GM18507 (cell line): ENCODE measurements at regions not wholly inside any gene's neighbourhood (a gene's known extent, or its start where the extent isn't known, plus 50 kb on each side); places are given as distances from the start of the nearest gene placed in this dataset.

Experiments used
- DNase-seq: peaks from one replicate; pipeline ENCODE4 v3.0.0; 2011; ENCODE audit warnings: low read depth; ENCODE audit not compliant: insufficient read length; ENCODE audit errors: extremely low spot score
- FAIRE-seq: peaks from 2 replicates; lab custom pipeline; 2011; peaks lifted over from hg19 to GRCh38; lab: Jason Lieb, UNC

DNA sequence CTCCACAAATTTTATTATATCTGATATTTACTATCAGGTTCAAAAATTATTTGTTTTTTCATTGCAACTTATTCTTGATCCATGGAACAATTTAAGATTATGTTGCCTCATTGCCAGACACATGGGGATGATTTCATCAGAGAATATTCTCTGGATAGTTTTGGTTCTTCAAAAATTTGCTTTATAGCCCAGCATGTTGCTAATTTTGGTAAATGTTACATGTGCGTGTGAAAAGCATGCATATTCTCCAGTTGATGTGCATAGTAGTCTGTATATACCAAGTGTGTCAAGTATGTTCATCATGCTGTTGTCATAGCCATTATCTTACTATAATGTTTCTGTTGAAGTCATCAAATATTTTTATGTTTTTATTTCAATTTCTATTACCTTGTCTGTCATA, 122.3 kb downstream of the RFC3 start:
- FAIRE-seq (no peak), DNase-seq (no peak)

DNA sequence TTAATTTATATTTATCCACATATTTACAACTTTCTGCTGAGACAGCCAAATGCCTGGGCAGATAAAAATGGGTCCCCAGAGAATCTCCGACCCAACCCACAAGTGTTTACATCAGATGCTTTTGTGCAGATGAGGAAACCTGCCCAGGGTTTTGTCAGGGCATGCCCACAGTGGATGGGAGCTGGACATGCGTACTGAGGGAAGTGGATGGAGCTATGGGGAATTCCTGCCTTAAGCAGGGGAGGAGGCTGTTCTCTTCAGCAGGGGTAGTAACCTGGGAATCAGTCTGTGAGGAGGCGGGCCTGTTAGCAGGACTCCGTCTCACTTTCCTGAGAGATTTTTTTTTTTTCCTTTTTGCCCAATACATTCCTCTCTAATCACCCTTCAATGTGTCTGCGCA, 122.9 kb downstream of the RFC3 start:
- DNase-seq = no peak
- FAIRE-seq = no peak

DNA sequence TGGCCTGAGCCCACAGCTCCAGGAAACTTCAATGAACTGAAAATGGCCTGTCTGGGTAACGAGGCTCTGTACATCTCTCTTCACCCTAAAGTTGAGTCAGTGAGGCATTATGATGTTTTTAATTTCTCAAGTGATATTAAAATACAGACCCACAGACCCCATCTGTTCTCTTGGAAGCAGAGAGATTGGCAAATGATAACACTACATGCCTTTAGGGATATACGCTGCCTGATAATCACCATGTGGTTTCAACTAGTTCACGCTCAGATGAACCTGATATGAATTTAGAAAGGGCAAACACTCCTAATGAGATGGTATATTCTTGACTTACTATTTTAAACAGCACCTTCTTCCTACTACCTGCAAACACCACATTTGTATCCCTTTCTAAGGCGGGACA, 127.5 kb downstream of the RFC3 start:
- DNase-seq (no peak), FAIRE-seq (no peak)

DNA sequence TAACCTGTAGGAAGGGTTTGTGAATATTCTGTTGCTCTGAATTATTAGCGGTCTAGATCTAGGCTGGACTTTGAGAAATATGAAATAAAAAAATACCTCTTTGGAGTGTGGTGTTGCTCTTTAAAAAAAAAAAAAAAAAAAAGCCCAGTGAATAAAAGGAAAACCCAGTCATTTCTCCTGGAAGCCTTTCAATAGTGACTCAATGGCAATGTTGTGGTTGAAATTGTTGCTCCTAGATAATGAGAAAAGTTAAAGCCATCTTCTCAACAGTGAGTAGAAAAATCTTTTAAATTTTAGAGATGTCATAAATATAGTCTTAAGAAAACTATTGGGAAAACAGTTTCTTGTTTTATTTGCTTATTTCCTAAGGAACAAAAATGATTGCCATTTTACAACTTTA, 135.3 kb downstream of the RFC3 start:
- FAIRE-seq = no peak
- no peak for DNase-seq

DNA sequence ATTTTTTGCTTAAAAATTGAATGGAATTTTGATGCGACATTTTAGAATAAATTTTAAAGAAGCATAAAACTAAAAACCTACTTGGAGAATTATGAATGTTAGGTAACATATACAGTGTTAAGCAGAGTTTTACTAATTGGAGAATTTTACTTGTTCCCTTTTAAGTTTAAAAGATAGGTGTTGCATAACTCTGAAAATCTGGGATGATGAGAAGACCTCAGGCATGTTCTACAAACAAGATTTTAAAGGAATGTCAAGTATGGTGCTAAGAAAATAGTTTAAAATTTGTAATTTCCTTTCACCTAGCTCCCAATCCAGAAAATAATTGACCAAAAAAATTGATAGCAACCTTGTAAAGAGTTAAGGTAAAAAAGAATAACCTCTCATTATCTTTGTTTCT, 135.8 kb downstream of the RFC3 start:
- DNase-seq (no peak), FAIRE-seq (no peak)

DNA sequence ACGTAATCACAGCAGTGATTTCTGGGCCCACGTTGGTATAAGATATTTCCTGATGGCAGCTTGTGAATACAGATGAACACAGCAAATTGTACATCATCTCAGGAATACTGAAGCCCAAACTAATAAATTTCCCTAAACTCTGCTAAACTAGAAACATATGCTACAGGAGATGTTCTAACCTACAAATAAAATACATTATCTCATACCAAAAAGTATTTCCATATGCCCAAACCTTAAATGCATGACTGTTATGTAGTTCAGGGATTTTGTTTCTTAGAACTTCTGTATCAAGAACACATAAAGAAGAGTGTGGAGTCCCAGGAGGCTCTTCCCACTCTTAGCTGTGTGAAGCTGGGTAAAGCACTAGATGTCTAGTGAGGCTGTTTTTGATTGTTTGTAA, 138.4 kb downstream of the RFC3 start:
- no peak for FAIRE-seq
- DNase-seq = no peak

GRCh38 chr13:33957497-33957905, 139.6 kb downstream of the RFC3 start:
- DNase-seq (no peak), FAIRE-seq (no peak)

DNA sequence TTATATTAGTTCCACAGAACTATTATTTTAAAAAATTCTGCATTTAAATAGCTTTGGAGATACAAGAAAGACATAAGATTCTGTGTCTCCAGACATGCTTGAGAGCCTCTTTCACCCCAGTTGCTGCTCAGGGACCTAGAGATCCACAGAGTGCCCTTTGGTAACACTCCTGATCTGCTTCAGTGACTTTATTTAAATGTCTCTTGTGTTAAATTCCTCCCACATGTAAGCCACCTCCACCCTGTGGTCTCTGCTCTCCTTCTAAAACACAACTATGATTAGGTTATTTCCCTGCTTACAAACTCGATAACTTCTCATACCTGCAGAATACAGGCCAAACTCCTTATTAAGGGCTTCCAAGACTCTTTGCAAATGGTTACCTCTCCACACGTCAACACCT, 141.0 kb downstream of the RFC3 start:
- no peak for FAIRE-seq
- DNase-seq = no peak

DNA sequence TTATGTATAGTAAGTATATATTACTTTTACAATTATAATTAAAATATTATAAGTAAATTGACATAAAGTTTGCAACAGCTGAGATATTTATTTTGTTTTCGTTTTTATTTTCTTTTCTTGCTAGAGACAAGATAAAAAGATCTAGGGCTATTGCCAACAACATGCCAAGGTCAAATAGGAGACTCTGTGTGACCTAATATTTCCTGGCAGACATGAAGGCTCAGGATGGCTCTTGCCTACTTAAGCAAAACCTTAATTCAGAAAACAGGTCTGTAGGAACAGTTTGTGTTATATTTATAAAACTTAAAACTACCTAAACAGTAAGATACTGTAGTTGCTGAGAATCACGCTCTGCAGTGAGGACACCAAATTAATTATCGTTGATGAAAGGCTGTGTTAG, 145.2 kb downstream of the RFC3 start:
- FAIRE-seq = no peak

DNA sequence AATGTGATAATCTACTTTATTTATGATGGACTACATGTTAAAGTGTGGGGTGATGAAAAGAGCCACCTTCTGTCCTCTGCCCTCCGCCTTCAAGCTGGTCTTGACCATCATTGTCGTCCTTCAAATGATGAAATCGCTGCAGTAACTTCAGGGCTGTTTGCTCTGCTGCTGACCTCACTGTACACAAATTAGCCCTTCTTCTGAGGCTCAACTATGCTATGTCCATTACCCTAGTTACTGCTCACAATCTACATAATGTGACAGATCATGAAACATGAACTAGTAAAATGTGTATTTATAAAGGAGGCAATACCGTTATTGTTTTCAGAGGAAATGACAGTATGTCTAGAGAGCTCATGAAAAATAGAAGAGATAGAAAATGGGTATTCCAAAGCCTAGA, 145.9 kb downstream of the RFC3 start:
- no peak for FAIRE-seq
- no peak for DNase-seq

More for the DNA sequence above, 145.2 kb downstream of the RFC3 start:
- no peak for DNase-seq

DNA sequence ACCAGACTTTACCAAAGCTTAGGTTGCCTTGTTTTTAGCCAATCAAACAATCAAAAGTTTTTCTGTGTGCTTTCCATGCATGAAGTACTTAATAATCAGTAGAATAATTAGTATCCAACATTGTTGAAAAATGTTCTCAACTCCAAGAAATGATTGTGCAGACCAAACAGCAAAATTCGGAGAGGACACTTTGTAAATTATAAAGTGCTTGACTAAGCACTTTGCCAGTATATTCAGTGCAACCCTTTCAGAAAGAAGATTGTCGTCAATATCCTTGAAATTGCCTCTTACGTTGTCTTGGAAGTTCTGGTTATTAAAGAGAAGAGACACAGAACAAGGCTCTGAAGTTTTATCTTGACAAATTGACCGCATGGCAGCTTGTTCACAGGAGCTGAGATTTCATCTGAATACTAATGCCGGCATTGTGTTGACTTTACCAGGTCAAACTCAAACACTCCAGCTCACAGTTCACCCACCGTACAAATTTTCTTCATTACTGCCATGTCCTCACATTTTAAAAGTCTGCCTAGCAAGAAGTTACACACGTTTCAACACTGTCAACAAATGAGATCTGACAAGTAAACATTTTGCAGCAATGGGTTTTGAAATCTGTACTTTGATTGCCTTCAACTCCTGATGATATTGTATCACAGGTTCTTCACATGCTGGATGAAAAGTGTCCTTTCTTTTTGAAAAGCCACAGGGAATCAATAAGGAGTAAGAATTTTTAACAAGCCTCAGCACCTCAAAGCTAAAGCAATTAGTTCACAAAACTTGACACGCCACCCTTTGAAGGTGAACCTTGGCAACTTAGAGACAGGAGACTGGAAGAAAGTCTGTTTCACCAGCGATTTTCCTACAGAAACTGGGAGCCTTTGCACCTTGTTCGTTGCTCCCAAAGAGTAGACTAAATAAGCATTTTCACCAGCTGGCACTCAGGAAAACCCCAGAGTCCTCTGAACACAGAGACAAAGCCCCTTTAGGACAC, 150.9 kb downstream of the RFC3 start:
- DNase-seq = no peak
- no peak for FAIRE-seq

- DNase-seq (no peak), FAIRE-seq (no peak)
These were observed 153.0 kb downstream of the RFC3 start for GRCh38 chr13:33970746-33971561.

DNA sequence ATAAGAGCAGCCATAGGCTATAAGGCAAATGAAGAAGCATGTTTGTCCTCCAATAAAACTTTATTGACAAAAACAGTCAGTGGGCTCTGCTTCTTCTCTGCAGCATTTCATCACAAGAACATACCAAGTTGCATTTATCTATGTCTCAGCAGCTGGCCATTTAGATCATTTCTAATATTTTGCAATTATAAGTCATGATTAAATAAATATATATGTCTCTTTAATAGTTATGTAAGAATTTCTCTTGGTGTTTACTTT, 153.5 kb downstream of the RFC3 start:
- DNase-seq (no peak), FAIRE-seq (no peak)

DNA sequence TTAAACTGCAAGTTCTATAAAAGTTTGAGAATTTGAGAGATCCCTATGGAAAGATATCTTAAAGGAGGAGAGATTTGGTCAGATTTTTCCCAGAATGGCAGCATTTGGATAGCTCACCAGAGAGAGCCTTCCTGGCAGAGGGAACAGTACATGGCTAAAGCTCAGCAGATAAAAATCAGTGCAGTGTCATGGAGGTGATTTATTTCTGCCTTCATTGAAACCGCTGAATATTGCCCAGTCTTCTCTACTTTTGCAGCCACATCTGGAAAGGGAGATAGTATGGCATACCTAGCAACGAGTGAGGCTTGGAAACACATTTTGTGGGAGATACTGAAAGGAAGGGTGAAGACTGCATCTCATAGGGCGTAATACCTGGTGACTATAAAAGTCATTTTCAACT, 155.2 kb downstream of the RFC3 start:
- FAIRE-seq (no peak), DNase-seq (no peak)

GRCh38 chr13:33976965-33977364, 159.0 kb downstream of the RFC3 start:
- FAIRE-seq (no peak), DNase-seq (no peak)

- DNase-seq (no peak), FAIRE-seq (no peak)
These were observed 160.7 kb downstream of the RFC3 start for GRCh38 chr13:33978653-33979052.

GRCh38 chr13:33992881-33993336, 175.0 kb downstream of the RFC3 start:
- no peak for FAIRE-seq
- DNase-seq = no peak

DNA sequence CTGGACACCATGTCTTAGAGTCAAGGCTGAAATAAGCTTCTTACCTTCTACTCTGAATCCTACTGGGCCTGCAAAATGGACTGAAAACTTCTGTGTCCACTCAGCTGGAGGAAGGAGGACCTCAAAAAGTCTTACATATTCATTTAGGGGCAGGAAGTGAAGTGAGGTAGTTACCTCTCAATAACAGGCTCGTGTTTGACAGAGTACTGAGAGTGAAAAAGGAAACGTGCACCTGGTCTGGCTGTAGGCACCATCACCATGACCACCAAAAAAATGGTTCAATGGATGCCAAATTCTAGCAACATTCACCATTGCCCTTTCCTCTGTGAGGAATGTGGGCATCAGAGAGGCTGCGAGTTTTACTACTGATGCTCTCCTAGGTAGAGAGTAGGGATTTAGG, 176.2 kb downstream of the RFC3 start:
- FAIRE-seq (no peak), DNase-seq (no peak)

DNA sequence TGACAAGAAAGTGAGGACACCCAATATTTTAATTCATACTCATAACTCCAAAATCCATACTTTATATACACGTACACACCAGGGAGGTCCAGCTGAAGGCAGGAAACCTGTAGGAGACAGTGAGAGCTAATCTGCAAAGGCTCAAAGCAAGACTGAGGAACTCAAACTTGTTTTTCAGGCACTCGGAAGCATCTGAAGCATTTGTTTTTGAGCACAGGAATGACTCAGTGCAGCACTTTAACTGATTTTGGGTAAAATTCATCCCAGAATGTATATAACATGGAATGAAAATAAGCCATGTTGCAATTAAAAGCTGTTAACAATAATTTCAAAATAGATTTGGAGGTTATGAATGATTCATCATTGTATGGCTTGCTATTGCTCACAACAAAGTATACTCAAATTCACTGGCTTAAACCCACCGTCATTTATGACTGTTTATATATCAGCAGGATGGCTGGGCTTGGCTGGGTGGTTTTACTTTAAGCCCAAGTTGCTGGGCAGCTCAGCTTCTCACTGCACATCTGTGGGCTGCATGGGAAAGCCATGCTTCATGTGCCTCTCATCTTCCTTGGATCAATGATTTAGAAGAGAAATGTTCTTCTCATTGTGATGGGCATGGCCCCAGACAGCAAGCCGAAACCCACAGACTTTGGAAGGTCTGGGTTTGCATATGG, 177.0 kb downstream of the RFC3 start:
- FAIRE-seq = no peak
- DNase-seq = no peak

DNA sequence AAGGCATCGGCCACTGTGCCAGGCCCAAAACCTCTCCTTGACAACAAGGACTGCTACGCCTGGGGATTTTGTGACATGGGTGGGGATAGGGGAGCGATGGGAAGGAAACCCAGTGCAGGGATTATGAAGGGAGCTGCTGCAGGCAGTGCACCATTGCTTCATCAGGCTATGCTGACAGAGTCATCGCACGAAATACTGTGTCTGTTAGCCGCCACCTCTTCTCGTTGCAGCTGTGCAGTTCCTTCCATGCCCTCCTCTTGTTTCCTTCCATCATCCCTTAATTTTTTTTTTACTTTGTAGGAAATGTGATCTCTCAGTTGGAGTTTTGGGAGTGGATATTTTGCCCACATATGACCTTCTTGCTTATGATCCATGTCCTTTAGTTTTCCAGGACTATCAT, 178.7 kb downstream of the RFC3 start:
- FAIRE-seq (no peak), DNase-seq (no peak)
